AG04450 (cell line): ENCODE measurements at regions not wholly inside any gene's neighbourhood (a gene's known extent, or its start where the extent isn't known, plus 50 kb on each side); places are given as distances from the start of the nearest gene placed in this dataset.

Experiments
- CTCF ChIA-PET: fragments of 300-600, 350-600 bp; formaldehyde crosslinking; extraction: SDS; loops from one replicate; lab custom pipeline; 2022; ENCODE audit warnings: antibody characterized with exemption, inconsistent platforms; lab: Charles Lee
- POLR2A ChIA-PET: fragments of 350-600 bp; formaldehyde crosslinking; extraction: SDS; loops from one replicate; lab custom pipeline; 2021; ENCODE audit warnings: antibody characterized with exemption, inconsistent platforms; lab: Yijun Ruan, JAX
- DNase-seq: peaks from one replicate; pipeline ENCODE4 v3.0.0-alpha.2; 2011; ENCODE audit warnings: low read depth, low spot score
- H3K27ac ChIP-seq: one replicate; pipeline ENCODE4 v1.5.1; 2012; ENCODE audit warnings: low read depth, low read length, control low read depth
- H3K27me3 ChIP-seq: one replicate; pipeline ENCODE4 v1.6.0; 2012; ENCODE audit warnings: low read length; ENCODE audit not compliant: control insufficient read depth, insufficient read depth
- H3K4me3 ChIP-seq: 2 replicates; pipeline ENCODE4 v1.5.1; 2011; ENCODE audit warnings: mild to moderate bottlenecking, low read depth, low read length, control low read depth
- H3K9me3 ChIP-seq: 2 replicates; pipeline ENCODE4 v1.5.1; 2012; ENCODE audit warnings: low read length; ENCODE audit not compliant: control insufficient read depth, insufficient read depth
- CTCF ChIP-seq: IDR thresholded peaks from 2 replicates; pipeline ENCODE4 v1.5.1; 2011; ENCODE audit warnings: low read depth, low read length, control low read depth, inconsistent platforms

DNA sequence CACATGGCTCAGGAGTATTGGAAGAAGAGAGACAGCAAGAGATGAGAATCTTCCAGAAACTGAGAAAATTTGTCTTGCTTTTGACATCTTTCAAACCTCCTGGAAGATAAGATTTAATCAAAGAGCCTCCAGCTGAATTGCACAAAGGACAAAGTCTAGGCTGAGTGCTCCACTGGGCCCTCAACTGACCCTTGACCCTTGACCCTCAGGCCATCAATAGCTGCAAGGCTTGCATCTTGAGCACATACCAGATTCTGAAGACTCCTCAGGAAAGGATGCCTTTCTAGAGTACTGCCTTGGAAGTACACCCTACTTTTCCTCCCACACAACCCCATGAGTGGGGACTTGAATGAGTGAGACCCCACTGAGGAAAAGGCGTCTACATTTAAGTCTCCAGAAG, 1125.5 kb downstream of the BCL11A start:
- H3K27me3 ChIP-seq: no peaks in the 10 kb centered on the region
- TF ChIP-seq CTCF: no peak
- ChIA-PET POLR2A (no interaction called here), CTCF (no interaction called here)
- DNase-seq: no peak
- no peaks in the 10 kb centered on the region; the same call in 1 of the 2 replicates for H3K9me3 ChIP-seq
- no peak overlapping the region for H3K27ac ChIP-seq
- no peak overlapping the region for H3K4me3 ChIP-seq

DNA sequence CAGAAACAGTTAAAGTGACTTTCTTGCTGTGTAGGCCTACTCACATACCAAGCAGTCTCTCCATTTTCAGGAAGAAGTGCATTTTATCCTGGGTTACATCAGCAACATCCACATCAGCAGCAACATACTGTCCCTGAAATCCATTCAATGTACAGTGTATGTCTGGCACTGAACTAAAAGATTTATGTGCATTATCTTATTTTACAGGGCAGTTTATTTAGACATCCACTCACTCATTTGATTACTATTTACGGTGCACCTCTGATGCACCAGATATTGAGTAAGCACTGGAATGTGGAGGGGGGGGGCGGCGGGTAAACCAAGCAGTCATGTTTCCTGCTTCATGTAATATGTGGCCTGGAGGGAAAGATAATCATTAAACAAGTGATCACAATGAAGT, 1128.2 kb downstream of the BCL11A start:
- CTCF ChIA-PET: no interaction called here
- POLR2A ChIA-PET: no interaction called here
- DNase-seq: no peak

GRCh38 chr2:59413751-59414570, 1139.5 kb downstream of the BCL11A start:
- no peak overlapping the region for H3K27ac ChIP-seq
- CTCF ChIA-PET: no interaction called here
- POLR2A ChIA-PET: no interaction called here

More for the DNA sequence above, 1128.2 kb downstream of the BCL11A start:
- Histone ChIP-seq H3K9me3 (peaks cover 4% of the 10 kb centered on the region), H3K27ac (no peak overlapping the region), H3K27me3 (no peaks in the 10 kb centered on the region), H3K4me3 (no peak overlapping the region)
- no peak for TF ChIP-seq CTCF

GRCh38 chr2:59399126-59399525, 1154.3 kb downstream of the BCL11A start:
- Histone ChIP-seq H3K27ac (no peak overlapping the region), H3K4me3 (no peak overlapping the region), H3K9me3 (peaks cover 18% of the 10 kb centered on the region), H3K27me3 (no peaks in the 10 kb centered on the region)
- POLR2A ChIA-PET: no interaction called here
- TF ChIP-seq CTCF: no peak
- CTCF ChIA-PET: no interaction called here
- no peak for DNase-seq

More at GRCh38 chr2:59413751-59414570, 1139.5 kb downstream of the BCL11A start:
- H3K27me3 ChIP-seq: no peaks in the 10 kb centered on the region
- no peak overlapping the region for H3K4me3 ChIP-seq
- peaks cover 9% of the 10 kb centered on the region for H3K9me3 ChIP-seq
- no peak for DNase-seq
- TF ChIP-seq CTCF: no peak

GRCh38 chr2:59398081-59398480, 1155.4 kb downstream of the BCL11A start:
- TF ChIP-seq CTCF: no peak
- DNase-seq: no peak
- POLR2A ChIA-PET: no interaction called here
- Histone ChIP-seq H3K4me3 (no peak overlapping the region), H3K9me3 (peaks cover 18% of the 10 kb centered on the region), H3K27me3 (no peaks in the 10 kb centered on the region), H3K27ac (no peak overlapping the region)
- CTCF ChIA-PET: no interaction called here
